ENCODE measurements at regions not wholly inside any gene's neighbourhood (a gene's known extent, or its start where the extent isn't known, plus 50 kb on each side); places are given as distances from the start of the nearest gene placed in this dataset.

- Mint-ChIP-seq H3K27ac (ENCODE audit: unreplicated experiment) (no peak overlapping the region), H3K4me1 (ENCODE audit: low read depth, unreplicated experiment) (peaks cover 30% of the 10 kb centered on the region), H3K9me3 (ENCODE audit: low read depth, unreplicated experiment) (peaks cover 4% of the 10 kb centered on the region), H3K36me3 (ENCODE audit: insufficient read depth, unreplicated experiment) (no peaks in the 10 kb centered on the region), H3K27me3 (ENCODE audit: unreplicated experiment) (no peaks in the 10 kb centered on the region), H3K4me3 (ENCODE audit: low read depth, unreplicated experiment) (no peak overlapping the region)
- no TSS peak for BruUV-seq (replicated peaks)
- CTCF ChIA-PET: no interaction called here
- no peak for TF ChIP-seq CTCF (IDR thresholded peaks at IDR 0.05; ENCODE audit: unreplicated experiment)
- DNase-seq: no peak
- intact Hi-C loops (cut with micrococcal nuclease; ENCODE audit: unreplicated experiment): no loop called here
Measured at GRCh38 chr20:11137688-11138087, 463.9 kb upstream of the JAG1 start.

GRCh38 chr20:11140359-11140758, 466.6 kb upstream of the JAG1 start:
- no peak overlapping the region for H3K27ac Mint-ChIP-seq (ENCODE audit: unreplicated experiment)
- TF ChIP-seq CTCF (IDR thresholded peaks at IDR 0.05; ENCODE audit: unreplicated experiment): no peak
- H3K4me3 Mint-ChIP-seq (ENCODE audit: low read depth, unreplicated experiment): no peak overlapping the region
- peaks cover 16% of the 10 kb centered on the region for H3K4me1 Mint-ChIP-seq (ENCODE audit: low read depth, unreplicated experiment)
- H3K36me3 Mint-ChIP-seq (ENCODE audit: insufficient read depth, unreplicated experiment): no peaks in the 10 kb centered on the region
- H3K27me3 Mint-ChIP-seq (ENCODE audit: unreplicated experiment): no peaks in the 10 kb centered on the region
- intact Hi-C loops (cut with micrococcal nuclease; ENCODE audit: unreplicated experiment): no loop called here
- BruUV-seq (replicated peaks): no TSS peak
- CTCF ChIA-PET: no interaction called here
- DNase-seq: no peak
- peaks cover 4% of the 10 kb centered on the region for H3K9me3 Mint-ChIP-seq (ENCODE audit: low read depth, unreplicated experiment)

GRCh38 chr20:11143481-11143880, 469.7 kb upstream of the JAG1 start:
- H3K36me3 Mint-ChIP-seq (ENCODE audit: insufficient read depth, unreplicated experiment): no peaks in the 10 kb centered on the region
- no TSS peak for BruUV-seq (replicated peaks)
- H3K27me3 Mint-ChIP-seq (ENCODE audit: unreplicated experiment): no peaks in the 10 kb centered on the region
- peaks cover 16% of the 10 kb centered on the region for H3K4me1 Mint-ChIP-seq (ENCODE audit: low read depth, unreplicated experiment)
- intact Hi-C loops (cut with micrococcal nuclease; ENCODE audit: unreplicated experiment): no loop called here
- H3K27ac Mint-ChIP-seq (ENCODE audit: unreplicated experiment): no peak overlapping the region
- no peak for TF ChIP-seq CTCF (IDR thresholded peaks at IDR 0.05; ENCODE audit: unreplicated experiment)
- H3K9me3 Mint-ChIP-seq (ENCODE audit: low read depth, unreplicated experiment): peaks cover 4% of the 10 kb centered on the region
- H3K4me3 Mint-ChIP-seq (ENCODE audit: low read depth, unreplicated experiment): no peak overlapping the region
- CTCF ChIA-PET: interaction anchor here (0.7 kb wide), 1 partner anchor 245 kb away, joined by 3 read pairs; no protein-coding TSS in a partner anchor
- DNase-seq: no peak

GRCh38 chr20:11144114-11144950, 470.5 kb upstream of the JAG1 start:
- H3K4me3 Mint-ChIP-seq (ENCODE audit: low read depth, unreplicated experiment): no peak overlapping the region
- no peak for DNase-seq
- peaks cover 16% of the 10 kb centered on the region for H3K4me1 Mint-ChIP-seq (ENCODE audit: low read depth, unreplicated experiment)
- H3K27me3 Mint-ChIP-seq (ENCODE audit: unreplicated experiment): no peaks in the 10 kb centered on the region
- no peak for TF ChIP-seq CTCF (IDR thresholded peaks at IDR 0.05; ENCODE audit: unreplicated experiment)
- H3K36me3 Mint-ChIP-seq (ENCODE audit: insufficient read depth, unreplicated experiment): no peaks in the 10 kb centered on the region
- BruUV-seq (replicated peaks): no TSS peak
- CTCF ChIA-PET: no interaction called here
- intact Hi-C loops (cut with micrococcal nuclease; ENCODE audit: unreplicated experiment): no loop called here
- H3K9me3 Mint-ChIP-seq (ENCODE audit: low read depth, unreplicated experiment): peaks cover 4% of the 10 kb centered on the region
- no peak overlapping the region for H3K27ac Mint-ChIP-seq (ENCODE audit: unreplicated experiment)

Measured in Calu3 (cell line).